NCI-H345 treated with DMSO at 0.1 percent for 48 hours (cell line): ENCODE measurements at regions not wholly inside any gene's neighbourhood (a gene's known extent, or its start where the extent isn't known, plus 50 kb on each side); places are given as distances from the start of the nearest gene placed in this dataset.

ENCODE experiments used
- DNase-seq: peaks from one replicate; lab custom pipeline; 2025; ENCODE audit not compliant: unreplicated experiment; lab: John Stamatoyannopoulos, UW

GRCh38 chr15:100734586-100734985, 132.2 kb downstream of the ASB7 start:
- peak; percentile 7 for DNase-seq

- no peak for DNase-seq
These were observed 133.0 kb downstream of the ASB7 start for GRCh38 chr15:100735129-100736053.

GRCh38 chr15:100737214-100737613, 134.8 kb downstream of the ASB7 start:
- DNase-seq = no peak

GRCh38 chr15:100738614-100739013, 136.2 kb downstream of the ASB7 start:
- DNase-seq = no peak

- no peak for DNase-seq
These were observed 137.7 kb downstream of the ASB7 start for GRCh38 chr15:100740138-100740537.

- no peak for DNase-seq
These were observed 128.0 kb upstream of the ALDH1A3 start for GRCh38 chr15:100751585-100751984.

GRCh38 chr15:100753503-100753902, 126.1 kb upstream of the ALDH1A3 start:
- no peak for DNase-seq

GRCh38 chr15:100757661-100758060, 122.0 kb upstream of the ALDH1A3 start:
- DNase-seq = no peak

GRCh38 chr15:100758555-100758954, 121.1 kb upstream of the ALDH1A3 start:
- no peak for DNase-seq

- DNase-seq = no peak
These were observed 120.5 kb upstream of the ALDH1A3 start for GRCh38 chr15:100759106-100759505.

- no peak for DNase-seq
These were observed 119.8 kb upstream of the ALDH1A3 start for GRCh38 chr15:100759698-100760356.

- no peak for DNase-seq
These were observed 119.2 kb upstream of the ALDH1A3 start for GRCh38 chr15:100760357-100760903.

- DNase-seq = no peak
These were observed 118.2 kb upstream of the ALDH1A3 start for GRCh38 chr15:100761290-100761935.

GRCh38 chr15:100762289-100762688, 117.3 kb upstream of the ALDH1A3 start:
- no peak for DNase-seq

- no peak for DNase-seq
These were observed 116.5 kb upstream of the ALDH1A3 start for GRCh38 chr15:100762913-100763834.

- DNase-seq = no peak
These were observed 115.5 kb upstream of the ALDH1A3 start for GRCh38 chr15:100763835-100764750.

GRCh38 chr15:100764778-100765466, 114.7 kb upstream of the ALDH1A3 start:
- no peak for DNase-seq

GRCh38 chr15:100765467-100766241, 114.0 kb upstream of the ALDH1A3 start:
- DNase-seq = no peak
